ENCODE measurements at regions not wholly inside any gene's neighbourhood (a gene's known extent, or its start where the extent isn't known, plus 50 kb on each side); places are given as distances from the start of the nearest gene placed in this dataset.

DNA sequence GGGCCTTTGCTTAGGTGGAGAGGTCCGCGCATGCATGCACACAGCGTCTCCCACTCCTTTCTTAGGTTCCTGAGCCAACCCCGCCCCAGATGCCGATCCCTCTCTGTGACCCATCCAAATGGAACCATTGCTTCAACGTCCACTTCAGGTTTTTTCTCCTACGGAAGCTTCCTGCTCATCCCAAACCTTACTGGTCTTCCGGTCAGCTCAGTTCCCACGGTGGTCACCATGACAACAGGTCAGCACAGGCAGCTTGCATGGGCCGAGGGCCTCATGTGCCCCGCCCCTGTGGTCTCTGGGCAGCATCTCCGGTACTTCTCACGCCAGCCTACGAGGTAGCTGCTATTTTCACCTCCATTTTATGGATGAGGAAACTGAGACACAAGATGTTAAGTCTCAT is 163.7 kb downstream of the SOCS6 start:
- ChIA-PET CTCF (interaction anchor here (0.8 to 5.0 kb wide), 6 partner anchors 10 to 281 kb away, joined by 3 to 31 read pairs (median 12); no protein-coding TSS in a partner anchor), POLR2A (no interaction called here)
- DNase-seq (ENCODE audit: extremely low spot score) = no peak
- TF ChIP-seq, protein P1, sequence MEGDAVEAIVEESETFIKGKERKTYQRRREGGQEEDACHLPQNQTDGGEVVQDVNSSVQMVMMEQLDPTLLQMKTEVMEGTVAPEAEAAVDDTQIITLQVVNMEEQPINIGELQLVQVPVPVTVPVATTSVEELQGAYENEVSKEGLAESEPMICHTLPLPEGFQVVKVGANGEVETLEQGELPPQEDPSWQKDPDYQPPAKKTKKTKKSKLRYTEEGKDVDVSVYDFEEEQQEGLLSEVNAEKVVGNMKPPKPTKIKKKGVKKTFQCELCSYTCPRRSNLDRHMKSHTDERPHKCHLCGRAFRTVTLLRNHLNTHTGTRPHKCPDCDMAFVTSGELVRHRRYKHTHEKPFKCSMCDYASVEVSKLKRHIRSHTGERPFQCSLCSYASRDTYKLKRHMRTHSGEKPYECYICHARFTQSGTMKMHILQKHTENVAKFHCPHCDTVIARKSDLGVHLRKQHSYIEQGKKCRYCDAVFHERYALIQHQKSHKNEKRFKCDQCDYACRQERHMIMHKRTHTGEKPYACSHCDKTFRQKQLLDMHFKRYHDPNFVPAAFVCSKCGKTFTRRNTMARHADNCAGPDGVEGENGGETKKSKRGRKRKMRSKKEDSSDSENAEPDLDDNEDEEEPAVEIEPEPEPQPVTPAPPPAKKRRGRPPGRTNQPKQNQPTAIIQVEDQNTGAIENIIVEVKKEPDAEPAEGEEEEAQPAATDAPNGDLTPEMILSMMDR (IDR thresholded peaks at IDR 0.05; ENCODE audit: control extremely low read depth, extremely low read depth, low read depth, missing control alignments) = no peak

DNA sequence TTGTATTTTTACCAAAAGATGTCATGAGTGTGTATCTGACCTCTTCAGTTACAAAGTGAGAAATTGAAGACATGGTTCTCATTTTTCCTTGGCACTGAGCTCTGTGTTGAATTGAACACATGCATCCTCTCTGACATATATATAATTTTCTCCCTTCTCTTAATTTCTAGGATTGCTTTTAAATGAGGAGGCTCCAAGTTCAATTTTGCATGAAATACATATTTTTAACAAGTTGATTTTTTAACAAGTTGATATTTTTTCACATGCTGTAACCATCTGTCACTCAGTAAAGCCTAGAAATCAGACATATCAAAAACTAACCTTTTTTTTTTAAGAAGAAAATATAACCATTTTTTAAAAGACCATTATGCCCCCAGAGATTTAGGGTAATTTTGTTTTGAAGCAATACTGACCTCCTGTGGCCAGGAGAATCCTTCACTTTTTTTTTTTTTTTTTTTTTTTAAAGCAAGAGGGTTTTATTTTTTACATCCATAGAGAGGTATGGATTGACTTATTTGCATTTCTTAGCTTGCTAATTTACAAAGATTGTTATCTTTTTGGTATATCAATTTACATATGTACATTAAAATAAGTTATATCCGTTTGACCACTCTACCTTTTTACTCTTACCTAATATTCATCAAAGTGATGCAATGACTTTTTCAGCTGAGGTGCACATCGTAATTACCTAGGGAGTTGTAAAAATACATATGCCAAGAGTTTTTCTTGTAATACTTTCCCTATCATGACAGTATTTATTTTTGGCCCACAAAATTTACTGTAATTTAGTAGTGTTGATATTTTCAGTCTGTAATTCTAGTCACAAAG is 161.8 kb downstream of the SOCS6 start:
- DNase-seq (ENCODE audit: extremely low spot score) = no peak
- ChIA-PET POLR2A (no interaction called here), CTCF (interaction anchor here (0.6 to 2.9 kb wide), 6 partner anchors 10 to 256 kb away, joined by 3 to 14 read pairs (median 4); no protein-coding TSS in a partner anchor)
- TF ChIP-seq, protein P1 (IDR thresholded peaks at IDR 0.05; ENCODE audit: control extremely low read depth, extremely low read depth, low read depth, missing control alignments) = peak; percentile 23

DNA sequence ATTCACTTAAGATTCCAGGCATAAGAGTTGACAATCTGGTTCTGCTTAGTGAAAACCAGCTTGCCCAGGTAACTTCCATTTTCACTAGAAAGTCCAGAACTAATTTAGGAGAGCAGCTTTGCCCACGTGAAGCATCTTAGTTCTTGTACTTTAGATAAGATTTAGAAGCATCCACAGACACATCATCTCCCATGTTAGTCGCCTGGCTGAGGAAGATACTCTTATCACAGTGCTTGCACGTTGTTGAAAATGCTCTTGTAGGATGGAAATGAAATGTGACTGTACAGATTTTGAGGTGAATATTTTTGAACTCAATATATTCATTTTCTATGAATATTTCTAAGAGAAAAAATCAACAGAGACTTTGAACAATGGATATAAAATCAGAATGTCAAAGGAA is 159.7 kb downstream of the SOCS6 start:
- TF ChIP-seq, protein P1 (IDR thresholded peaks at IDR 0.05; ENCODE audit: control extremely low read depth, extremely low read depth, low read depth, missing control alignments) = no peak
- CTCF ChIA-PET = interaction anchor here (1.2 to 4.9 kb wide), 2 partner anchors 11 to 15 kb away, joined by 3 to 25 read pairs; no protein-coding TSS in a partner anchor
- POLR2A ChIA-PET = no interaction called here
- no peak for DNase-seq (ENCODE audit: extremely low spot score)

DNA sequence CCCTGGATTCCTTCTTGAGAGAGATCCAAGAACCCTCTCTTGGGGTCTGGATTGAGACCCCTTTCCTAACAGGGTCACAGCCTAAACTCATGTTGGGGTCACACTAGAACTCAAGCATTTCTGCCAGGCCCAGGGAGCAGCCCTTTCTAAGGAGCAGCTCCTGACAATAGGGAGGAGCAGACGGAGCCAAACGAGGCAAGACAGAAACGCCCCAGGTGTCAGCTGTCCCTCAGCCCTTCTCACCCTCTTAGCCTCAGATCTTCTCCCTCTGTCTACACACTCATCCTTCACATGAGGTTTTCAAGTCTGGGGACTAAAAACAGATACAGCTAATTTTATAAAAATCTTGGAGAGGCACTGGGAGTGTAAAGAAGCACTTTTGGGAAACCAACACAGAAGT is 157.2 kb downstream of the SOCS6 start:
- CTCF ChIA-PET = interaction anchor here (1.1 to 4.9 kb wide), 3 partner anchors 8 to 13 kb away, joined by 3 to 25 read pairs (median 6); no protein-coding TSS in a partner anchor
- POLR2A ChIA-PET = no interaction called here
- TF ChIP-seq, protein P1 (IDR thresholded peaks at IDR 0.05; ENCODE audit: control extremely low read depth, extremely low read depth, low read depth, missing control alignments) = no peak
- DNase-seq (ENCODE audit: extremely low spot score) = no peak

DNA sequence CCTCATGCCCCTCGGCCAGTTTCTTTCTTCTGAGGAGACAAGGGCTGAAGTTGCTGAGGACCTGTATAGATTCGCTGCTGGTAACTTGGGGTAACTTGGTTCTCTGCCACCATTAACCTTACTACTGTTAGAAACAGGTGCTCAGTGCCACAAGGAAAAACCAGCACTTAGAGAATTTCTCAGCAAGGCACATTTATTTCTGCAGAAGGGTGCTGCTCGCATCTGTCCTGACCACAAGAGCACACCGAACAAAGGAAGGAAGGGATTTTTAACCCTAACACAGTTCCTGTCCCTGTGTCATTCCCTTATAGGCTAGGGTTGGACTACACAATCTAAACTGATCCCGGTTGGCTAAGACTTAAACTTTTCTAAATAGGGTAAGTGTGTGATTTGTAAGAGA is 154.1 kb downstream of the SOCS6 start:
- no peak for DNase-seq (ENCODE audit: extremely low spot score)
- TF ChIP-seq, protein P1 (IDR thresholded peaks at IDR 0.05; ENCODE audit: control extremely low read depth, extremely low read depth, low read depth, missing control alignments) = no peak
- CTCF ChIA-PET = no interaction called here
- POLR2A ChIA-PET = no interaction called here

DNA sequence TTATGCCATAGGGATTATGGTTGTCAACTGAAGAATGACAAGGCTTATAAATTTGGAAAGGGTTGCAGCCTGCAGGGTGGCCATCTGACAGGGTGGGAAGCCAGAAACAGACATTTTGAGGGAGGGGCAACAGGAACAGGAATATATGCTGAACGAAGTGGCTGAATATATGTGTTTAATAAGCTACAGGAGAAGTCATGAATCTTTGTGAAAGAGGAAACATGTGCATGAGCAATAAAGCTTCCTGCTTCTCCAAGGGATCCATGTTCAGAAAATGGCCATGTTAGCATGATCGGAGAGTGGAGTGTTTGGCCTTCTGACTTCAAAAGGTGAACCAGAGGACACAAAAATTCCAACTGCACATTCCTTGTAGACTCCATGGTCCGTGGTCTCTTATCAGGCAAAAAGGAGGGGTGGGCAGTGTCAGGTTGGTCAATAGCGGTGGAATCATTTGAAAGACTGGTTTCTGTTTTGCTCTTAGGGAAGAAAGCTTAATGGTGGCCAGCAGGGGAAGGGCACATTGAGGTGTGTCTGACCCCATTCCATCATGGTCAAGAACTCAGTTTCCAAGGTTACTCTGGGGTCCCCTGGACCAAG is 144.1 kb downstream of the SOCS6 start:
- POLR2A ChIA-PET = interaction anchor here (0.7 kb wide), 1 partner anchor 488 kb away, joined by 10 read pairs; no protein-coding TSS in a partner anchor
- DNase-seq (ENCODE audit: extremely low spot score) = no peak
- CTCF ChIA-PET = interaction anchor here (0.8 to 4.8 kb wide), 23 partner anchors 10 to 1508 kb away, joined by 3 to 73 read pairs (median 6); no protein-coding TSS in a partner anchor
- TF ChIP-seq, protein P1 (IDR thresholded peaks at IDR 0.05; ENCODE audit: control extremely low read depth, extremely low read depth, low read depth, missing control alignments) = no peak

All from GM10248 (cell line).